Naive thymus-derived CD4-positive, alpha-beta T cell (primary cell): ENCODE measurements at regions not wholly inside any gene's neighbourhood (a gene's known extent, or its start where the extent isn't known, plus 50 kb on each side); places are given as distances from the start of the nearest gene placed in this dataset.

Source experiments
- ATAC-seq: fragments of 150-1000 bp; cut with Tn5 transposase; 2 replicates; pipeline ENCODE4 v1.10.0; 2021; ENCODE audit warnings: mild to moderate bottlenecking, moderate library complexity
- CTCF ChIA-PET: fragments of 350-600 bp; sonication (Branson Sonifier 250); formaldehyde crosslinking; loops from one replicate; lab custom pipeline; 2021; ENCODE audit warnings: antibody characterized with exemption; lab: Charles Lee
- POLR2A ChIA-PET: fragments of 350-600 bp; sonication (Branson Sonifier 250); formaldehyde crosslinking; loops from one replicate; lab custom pipeline; 2021; ENCODE audit warnings: antibody characterized with exemption, inconsistent platforms; lab: Charles Lee
- DNase-seq, 9 donors: peaks; one replicate each; pipeline versions ENCODE4 v3.0.0 to v3.0.0-alpha.2; 2020 to 2022; ENCODE audit warnings: mixed read lengths in 1 of 9
- H3K27ac ChIP-seq: one replicate; pipeline ENCODE4 v1.7.0; 2013; ENCODE audit warnings: mild to moderate bottlenecking, low read depth, low read length, moderate library complexity
- H3K27me3 ChIP-seq, 2 donors: one replicate each; pipeline ENCODE4 v1.7.0; 2013; ENCODE audit warnings: low read length in 2 of 2, mild to moderate bottlenecking in 2 of 2, moderate library complexity in 2 of 2; ENCODE audit not compliant: control insufficient read depth in 2 of 2, insufficient read depth in 2 of 2
- H3K36me3 ChIP-seq, 3 experiments: 1 replicate in 2 of 3; 2 replicates in 1 of 3; pipeline ENCODE4 v1.7.0; 2013; ENCODE audit warnings: low read length in 3 of 3, mild to moderate bottlenecking in 3 of 3, moderate library complexity in 1 of 3; ENCODE audit not compliant: insufficient read depth in 3 of 3, control insufficient read depth in 2 of 3
- H3K4me1 ChIP-seq, 2 donors: one replicate each; pipeline ENCODE4 v1.7.0; 2013; ENCODE audit warnings: low read length in 2 of 2, mild to moderate bottlenecking in 2 of 2, moderate library complexity in 1 of 2; ENCODE audit not compliant: control insufficient read depth in 2 of 2, insufficient read depth in 2 of 2
- H3K4me3 ChIP-seq: 2 replicates; pipeline ENCODE4 v1.7.0; 2013; ENCODE audit warnings: mild to moderate bottlenecking, low read length
- H3K9me3 ChIP-seq, 3 experiments: 1 replicate in 2 of 3; 2 replicates in 1 of 3; pipeline ENCODE4 v1.7.0; 2013; ENCODE audit warnings: low read length in 3 of 3; ENCODE audit not compliant: control insufficient read depth in 2 of 3
- H3K27ac Mint-ChIP-seq, 9 donors: one replicate each; pipeline ENCODE4 v1.8.0; 2020 to 2022; ENCODE audit warnings: mixed read lengths in 9 of 9, mild to moderate bottlenecking in 8 of 9, moderate library complexity in 5 of 9, inconsistent platforms in 2 of 9
- H3K27me3 Mint-ChIP-seq, 5 donors: one replicate each; pipeline ENCODE4 v1.8.0; 2021 to 2022; ENCODE audit warnings: mixed read lengths in 5 of 5, mild to moderate bottlenecking in 1 of 5
- H3K36me3 Mint-ChIP-seq, 5 donors: one replicate each; pipeline ENCODE4 v1.8.0; 2020 to 2022; ENCODE audit warnings: mixed read lengths in 5 of 5, mild to moderate bottlenecking in 3 of 5, inconsistent platforms in 1 of 5
- H3K4me1 Mint-ChIP-seq, 7 donors: one replicate each; pipeline ENCODE4 v1.8.0; 2020 to 2022; ENCODE audit warnings: mixed read lengths in 7 of 7, mild to moderate bottlenecking in 3 of 7, inconsistent platforms in 1 of 7
- H3K4me3 Mint-ChIP-seq, 10 donors: one replicate each; pipeline ENCODE4 v1.8.0; 2020 to 2022; ENCODE audit warnings: mild to moderate bottlenecking in 10 of 10, mixed read lengths in 10 of 10, moderate library complexity in 6 of 10, inconsistent platforms in 2 of 10
- H3K9me3 Mint-ChIP-seq, 11 donors: one replicate each; pipeline ENCODE4 v1.8.0; 2020 to 2022; ENCODE audit warnings: mixed read lengths in 11 of 11, mild to moderate bottlenecking in 4 of 11, inconsistent platforms in 1 of 11, moderate library complexity in 1 of 11
- intact Hi-C, 2 donors: fragments of 100-400 bp; cut with micrococcal nuclease; formaldehyde crosslinking; loops; one replicate each; pipeline ENCODE4 v1.15.1; 2023

DNA sequence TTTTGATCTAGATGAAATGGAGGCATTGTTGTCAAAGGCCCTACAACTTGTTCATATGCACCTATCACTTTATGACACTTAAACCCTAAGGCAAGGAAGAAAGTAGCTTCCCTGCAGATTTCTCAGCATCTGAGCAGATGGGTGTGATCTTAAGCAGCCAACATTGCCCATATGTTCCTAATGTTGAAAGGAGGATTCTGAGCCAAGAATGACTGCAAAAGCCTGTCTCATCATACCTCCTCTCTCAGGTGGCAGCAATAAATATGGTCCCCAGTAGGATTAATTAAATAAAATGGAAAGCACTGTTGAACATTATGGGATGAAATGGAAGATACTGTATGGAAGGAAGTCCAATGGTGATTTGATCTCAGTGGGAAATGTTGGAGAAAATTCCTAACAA is 538.1 kb upstream of the MAN1A1 start:
- Mint-ChIP-seq H3K4me1 (no peaks in the 10 kb centered on the region), H3K4me3 (no peak overlapping the region), H3K27ac (no peak overlapping the region), H3K27me3 (peaks cover 0 to 5% (median 0%) of the 10 kb centered on the region in 5 donors), H3K9me3 (peaks cover 0 to 4% (median 0%) of the 10 kb centered on the region in 11 donors), H3K36me3 (no peaks in the 10 kb centered on the region)
- ChIA-PET POLR2A (no interaction called here), CTCF (no interaction called here)
- Histone ChIP-seq H3K36me3 (no peaks in the 10 kb centered on the region), H3K27ac (no peak overlapping the region), H3K27me3 (no peaks in the 10 kb centered on the region), H3K4me1 (no peaks in the 10 kb centered on the region), H3K4me3 (no peak overlapping the region), H3K9me3 (no peaks in the 10 kb centered on the region)
- ATAC-seq (no peak), DNase-seq (no peak)
- intact Hi-C loops = no loop called here

DNA sequence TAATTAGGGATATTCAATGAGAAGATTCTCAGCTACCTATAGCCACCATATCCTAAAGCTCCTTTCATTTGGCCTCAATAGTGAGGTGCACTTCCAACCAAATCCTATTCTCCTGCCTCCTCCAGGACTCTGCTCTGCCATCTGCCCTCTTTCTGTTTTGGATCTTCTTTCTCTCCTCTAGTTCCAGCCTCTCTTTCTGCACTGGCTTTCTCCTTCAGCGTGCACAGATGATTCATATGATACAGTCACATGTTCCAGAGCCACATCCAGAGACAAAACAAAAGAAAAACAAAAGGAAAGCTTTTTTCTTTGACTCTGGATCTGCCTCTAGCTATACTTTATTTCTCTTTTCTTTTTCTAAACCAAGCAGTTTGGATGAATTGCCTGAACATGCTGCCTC is 531.9 kb upstream of the MAN1A1 start:
- Histone ChIP-seq H3K27me3 (no peaks in the 10 kb centered on the region), H3K36me3 (no peaks in the 10 kb centered on the region), H3K4me1 (no peaks in the 10 kb centered on the region), H3K9me3 (no peaks in the 10 kb centered on the region), H3K4me3 (no peak overlapping the region), H3K27ac (no peak overlapping the region)
- intact Hi-C loops = no loop called here
- no peak for ATAC-seq
- peaks cover 0 to 4% (median 0%) of the 10 kb centered on the region in 11 donors for H3K9me3 Mint-ChIP-seq
- no peak overlapping the region for H3K4me3 Mint-ChIP-seq
- peaks cover 0 to 5% (median 0%) of the 10 kb centered on the region in 5 donors for H3K27me3 Mint-ChIP-seq
- H3K4me1 Mint-ChIP-seq = no peaks in the 10 kb centered on the region
- ChIA-PET POLR2A (no interaction called here), CTCF (no interaction called here)
- DNase-seq = no peak
- no peaks in the 10 kb centered on the region for H3K36me3 Mint-ChIP-seq
- H3K27ac Mint-ChIP-seq = no peak overlapping the region

DNA sequence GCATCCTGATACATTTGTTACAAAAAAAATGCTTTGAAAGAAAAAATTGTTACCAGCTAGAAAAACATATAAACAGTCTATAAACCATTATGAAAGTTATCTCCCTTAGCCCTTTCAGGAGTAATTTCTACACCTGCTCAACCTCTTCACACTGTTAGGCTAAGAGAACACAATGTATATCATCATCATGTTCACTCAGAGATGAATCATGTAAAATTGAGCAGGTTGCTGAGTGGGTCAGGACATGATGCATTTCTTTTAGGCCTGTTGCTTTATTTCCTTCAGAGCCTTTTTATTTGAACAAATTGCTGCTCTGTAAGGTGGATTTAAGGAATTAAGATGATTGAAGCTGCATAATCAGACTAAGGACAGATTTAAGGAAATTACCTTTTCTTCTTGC is 531.3 kb upstream of the MAN1A1 start:
- ATAC-seq = no peak
- Mint-ChIP-seq H3K36me3 (no peaks in the 10 kb centered on the region), H3K27ac (no peak overlapping the region), H3K9me3 (peaks cover 0 to 4% (median 0%) of the 10 kb centered on the region in 11 donors), H3K27me3 (peaks cover 2 to 5% (median 4%) of the 10 kb centered on the region in 5 donors), H3K4me3 (no peak overlapping the region), H3K4me1 (no peaks in the 10 kb centered on the region)
- no peaks in the 10 kb centered on the region for H3K27me3 ChIP-seq
- CTCF ChIA-PET = no interaction called here
- H3K4me1 ChIP-seq = no peaks in the 10 kb centered on the region
- intact Hi-C loops = no loop called here
- no peaks in the 10 kb centered on the region for H3K9me3 ChIP-seq
- POLR2A ChIA-PET = no interaction called here
- no peak overlapping the region for H3K27ac ChIP-seq
- DNase-seq = no peak
- no peaks in the 10 kb centered on the region for H3K36me3 ChIP-seq
- no peak overlapping the region for H3K4me3 ChIP-seq

DNA sequence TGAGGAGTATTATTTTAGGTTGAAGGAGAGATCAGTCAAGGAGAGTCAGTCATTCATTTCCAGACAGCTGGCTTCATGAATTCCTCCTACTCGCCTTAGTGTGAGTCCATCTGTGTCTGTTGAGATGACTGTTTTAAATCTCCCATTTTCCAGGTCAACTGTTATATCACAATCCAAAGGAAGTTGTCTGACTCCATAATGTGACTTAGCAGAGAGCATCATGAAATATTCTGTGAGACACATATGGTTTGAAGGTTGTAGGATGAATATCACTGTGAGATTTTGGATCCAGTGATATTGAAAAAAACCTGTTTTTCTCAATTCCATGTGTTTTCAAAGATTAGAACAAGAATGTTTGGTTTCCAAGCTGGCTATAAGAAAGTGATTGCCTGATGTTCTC is 530.2 kb upstream of the MAN1A1 start:
- no peaks in the 10 kb centered on the region for H3K27me3 ChIP-seq
- H3K27ac ChIP-seq = no peak overlapping the region
- POLR2A ChIA-PET = no interaction called here
- H3K9me3 ChIP-seq = no peaks in the 10 kb centered on the region
- peaks cover 0 to 4% (median 0%) of the 10 kb centered on the region in 11 donors for H3K9me3 Mint-ChIP-seq
- H3K27me3 Mint-ChIP-seq = peaks cover 2 to 7% (median 5%) of the 10 kb centered on the region in 5 donors
- no peak overlapping the region for H3K4me3 ChIP-seq
- ATAC-seq = no peak
- no peak overlapping the region for H3K4me3 Mint-ChIP-seq
- H3K36me3 ChIP-seq = no peaks in the 10 kb centered on the region
- H3K27ac Mint-ChIP-seq = no peak overlapping the region
- no peak for DNase-seq
- no peaks in the 10 kb centered on the region for H3K36me3 Mint-ChIP-seq
- CTCF ChIA-PET = no interaction called here
- no peaks in the 10 kb centered on the region for H3K4me1 Mint-ChIP-seq
- no peaks in the 10 kb centered on the region for H3K4me1 ChIP-seq
- intact Hi-C loops = no loop called here

DNA sequence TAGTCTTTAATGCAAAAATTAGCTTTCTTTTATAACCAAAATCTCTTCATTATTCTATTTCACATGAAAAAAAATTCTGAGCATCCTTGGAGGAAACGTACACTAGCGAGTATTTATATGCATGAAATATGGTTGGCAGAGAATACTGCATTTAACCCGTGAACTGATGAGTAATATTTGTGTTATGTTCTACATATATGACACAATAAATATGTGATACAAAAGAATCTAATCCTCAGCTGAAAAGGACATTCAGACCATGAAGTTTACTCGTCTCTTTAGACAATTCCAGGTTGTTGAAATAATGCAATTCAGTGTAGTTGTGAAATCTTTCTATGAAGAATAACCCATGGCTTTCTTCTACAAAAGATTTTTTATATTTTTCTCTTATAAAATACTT is 524.8 kb upstream of the MAN1A1 start:
- Mint-ChIP-seq H3K27ac (no peak overlapping the region), H3K27me3 (peaks cover 0 to 7% (median 5%) of the 10 kb centered on the region in 5 donors), H3K4me3 (no peak overlapping the region), H3K36me3 (no peaks in the 10 kb centered on the region), H3K4me1 (no peaks in the 10 kb centered on the region), H3K9me3 (no peaks in the 10 kb centered on the region)
- Histone ChIP-seq H3K9me3 (no peaks in the 10 kb centered on the region), H3K4me1 (no peaks in the 10 kb centered on the region), H3K4me3 (no peak overlapping the region), H3K36me3 (no peaks in the 10 kb centered on the region), H3K27ac (no peak overlapping the region), H3K27me3 (no peaks in the 10 kb centered on the region)
- ChIA-PET POLR2A (no interaction called here), CTCF (no interaction called here)
- ATAC-seq (no peak), DNase-seq (no peak)
- intact Hi-C loops = no loop called here

DNA sequence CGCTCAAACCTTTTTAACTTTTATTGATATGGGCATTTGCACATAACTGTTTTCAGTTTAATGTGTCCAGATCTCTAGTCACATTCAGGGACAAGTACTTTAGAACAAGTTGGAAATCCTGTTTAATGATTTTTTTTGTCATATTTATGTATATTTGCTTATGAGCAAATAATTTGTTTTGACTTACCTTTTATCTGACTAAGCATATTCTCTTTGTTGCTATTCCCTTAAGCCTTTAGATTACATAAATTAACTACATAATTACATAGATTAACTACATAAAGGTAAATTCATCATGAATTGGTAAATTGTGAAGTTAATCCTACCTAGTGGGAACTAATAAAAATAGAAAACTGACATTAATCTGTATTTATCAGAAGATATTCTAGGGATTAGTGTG is 523.5 kb upstream of the MAN1A1 start:
- no peaks in the 10 kb centered on the region for H3K27me3 ChIP-seq
- intact Hi-C loops = no loop called here
- CTCF ChIA-PET = no interaction called here

DNA sequence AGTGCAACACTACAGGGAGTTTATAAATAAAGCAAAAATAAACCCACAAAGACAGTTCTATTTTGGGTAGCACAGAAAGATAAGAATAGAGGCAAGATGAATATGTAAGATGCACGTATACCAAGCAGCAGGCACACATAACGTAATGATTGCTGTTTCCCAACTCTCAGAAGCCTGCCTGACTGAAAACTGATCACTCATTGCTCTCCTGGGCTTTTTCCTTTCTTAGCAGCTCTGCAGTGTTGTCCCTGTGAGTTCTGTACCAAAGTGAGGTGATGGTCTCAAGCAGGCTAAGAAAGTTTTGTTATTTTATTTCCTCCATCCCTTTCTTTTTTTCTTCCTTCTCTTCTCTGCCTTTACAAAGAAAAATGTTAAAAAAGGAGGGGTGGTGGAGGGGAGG is 522.0 kb upstream of the MAN1A1 start:
- no peaks in the 10 kb centered on the region for H3K27me3 ChIP-seq
- Mint-ChIP-seq H3K36me3 (no peaks in the 10 kb centered on the region), H3K9me3 (peaks cover 0 to 6% (median 2%) of the 10 kb centered on the region in 11 donors), H3K27me3 (peaks cover 0 to 12% (median 6%) of the 10 kb centered on the region in 5 donors), H3K27ac (no peak overlapping the region), H3K4me1 (no peaks in the 10 kb centered on the region), H3K4me3 (no peak overlapping the region)
- no peak overlapping the region for H3K27ac ChIP-seq
- H3K4me1 ChIP-seq = no peaks in the 10 kb centered on the region
- ChIA-PET CTCF (no interaction called here), POLR2A (no interaction called here)
- no peak for ATAC-seq
- intact Hi-C loops = no loop called here
- no peaks in the 10 kb centered on the region for H3K36me3 ChIP-seq
- DNase-seq = no peak
- no peak overlapping the region for H3K4me3 ChIP-seq
- no peaks in the 10 kb centered on the region for H3K9me3 ChIP-seq

More for the DNA sequence above, 523.5 kb upstream of the MAN1A1 start:
- H3K9me3 ChIP-seq = no peaks in the 10 kb centered on the region
- POLR2A ChIA-PET = no interaction called here
- H3K27ac ChIP-seq = no peak overlapping the region
- no peak overlapping the region for H3K27ac Mint-ChIP-seq
- DNase-seq (no peak), ATAC-seq (no peak)
- peaks cover 0 to 9% (median 6%) of the 10 kb centered on the region in 5 donors for H3K27me3 Mint-ChIP-seq
- no peak overlapping the region for H3K4me3 ChIP-seq
- H3K4me1 ChIP-seq = no peaks in the 10 kb centered on the region
- no peaks in the 10 kb centered on the region for H3K9me3 Mint-ChIP-seq
- no peaks in the 10 kb centered on the region for H3K4me1 Mint-ChIP-seq
- H3K36me3 ChIP-seq = no peaks in the 10 kb centered on the region
- no peaks in the 10 kb centered on the region for H3K36me3 Mint-ChIP-seq
- H3K4me3 Mint-ChIP-seq = no peak overlapping the region
